ENCODE measurements at regions not wholly inside any gene's neighbourhood (a gene's known extent, or its start where the extent isn't known, plus 50 kb on each side); places are given as distances from the start of the nearest gene placed in this dataset.
A peak's percentile ranks its signal among the peaks of the same experiment; 100 is the strongest.

- TF ChIP-seq, protein P1, sequence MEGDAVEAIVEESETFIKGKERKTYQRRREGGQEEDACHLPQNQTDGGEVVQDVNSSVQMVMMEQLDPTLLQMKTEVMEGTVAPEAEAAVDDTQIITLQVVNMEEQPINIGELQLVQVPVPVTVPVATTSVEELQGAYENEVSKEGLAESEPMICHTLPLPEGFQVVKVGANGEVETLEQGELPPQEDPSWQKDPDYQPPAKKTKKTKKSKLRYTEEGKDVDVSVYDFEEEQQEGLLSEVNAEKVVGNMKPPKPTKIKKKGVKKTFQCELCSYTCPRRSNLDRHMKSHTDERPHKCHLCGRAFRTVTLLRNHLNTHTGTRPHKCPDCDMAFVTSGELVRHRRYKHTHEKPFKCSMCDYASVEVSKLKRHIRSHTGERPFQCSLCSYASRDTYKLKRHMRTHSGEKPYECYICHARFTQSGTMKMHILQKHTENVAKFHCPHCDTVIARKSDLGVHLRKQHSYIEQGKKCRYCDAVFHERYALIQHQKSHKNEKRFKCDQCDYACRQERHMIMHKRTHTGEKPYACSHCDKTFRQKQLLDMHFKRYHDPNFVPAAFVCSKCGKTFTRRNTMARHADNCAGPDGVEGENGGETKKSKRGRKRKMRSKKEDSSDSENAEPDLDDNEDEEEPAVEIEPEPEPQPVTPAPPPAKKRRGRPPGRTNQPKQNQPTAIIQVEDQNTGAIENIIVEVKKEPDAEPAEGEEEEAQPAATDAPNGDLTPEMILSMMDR (IDR thresholded peaks at IDR 0.05; ENCODE audit: low read depth, low read length), result no peak
- no peak overlapping the region for H3K4me3 ChIP-seq (ENCODE audit: low read depth, low read length)
- in situ Hi-C loops (cut with HindIII; ENCODE audit: low sequenced_read_pairs), result no loop called here
- DNase-seq (ENCODE audit: low read depth, low spot score), result no peak
Observed at GRCh38 chr6:125480146-125480545, 178.4 kb upstream of the HDDC2 start.

DNA sequence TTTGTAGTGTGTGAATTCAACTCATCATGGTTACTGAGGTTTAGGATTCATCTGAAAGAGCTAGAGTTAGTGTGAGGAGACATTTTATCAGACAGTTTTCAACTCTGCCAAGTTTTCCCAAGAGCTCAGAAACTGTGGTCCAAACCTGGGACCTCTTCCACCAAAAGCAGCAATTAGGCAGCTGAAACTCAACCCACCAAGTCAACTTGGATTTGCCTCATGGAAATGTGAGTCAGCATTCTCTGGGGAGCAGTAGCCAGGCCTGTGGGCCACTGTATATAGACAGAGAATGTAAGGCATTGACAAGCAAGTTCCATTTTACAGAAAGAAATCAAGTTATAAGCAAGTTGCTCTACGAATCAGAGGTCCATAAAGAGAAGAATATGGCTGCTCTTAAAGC, 178.8 kb upstream of the HDDC2 start:
- DNase-seq (ENCODE audit: low read depth, low spot score), result peak; percentile 50
- TF ChIP-seq, protein P1 (IDR thresholded peaks at IDR 0.05; ENCODE audit: low read depth, low read length), result no peak
- H3K4me3 ChIP-seq (ENCODE audit: low read depth, low read length), result no peak overlapping the region
- in situ Hi-C loops (cut with HindIII; ENCODE audit: low sequenced_read_pairs), result no loop called here

DNA sequence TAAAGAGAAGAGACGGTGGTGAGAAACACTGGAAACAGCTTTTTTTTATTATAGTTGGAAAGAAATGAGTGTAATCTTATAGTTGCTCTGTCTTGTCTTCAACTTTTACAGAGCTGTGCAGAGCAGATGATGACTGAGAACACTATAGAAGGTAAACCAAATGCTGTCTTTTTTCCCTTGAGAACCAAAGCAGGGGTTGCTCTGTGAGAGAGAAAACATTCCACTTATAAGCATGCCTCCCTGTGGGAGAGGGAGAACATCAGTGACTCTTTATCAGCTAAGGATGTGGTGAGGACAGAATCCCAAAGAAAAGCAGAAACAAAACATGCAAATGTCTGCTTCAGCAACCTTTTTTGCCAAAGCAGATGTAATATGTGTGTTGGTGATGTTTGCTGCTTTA, 179.3 kb upstream of the HDDC2 start:
- in situ Hi-C loops (cut with HindIII; ENCODE audit: low sequenced_read_pairs), result no loop called here
- TF ChIP-seq, protein P1 (IDR thresholded peaks at IDR 0.05; ENCODE audit: low read depth, low read length), result no peak
- peak; percentile 53 for DNase-seq (ENCODE audit: low read depth, low spot score)
- H3K4me3 ChIP-seq (ENCODE audit: low read depth, low read length), result no peak overlapping the region

DNA sequence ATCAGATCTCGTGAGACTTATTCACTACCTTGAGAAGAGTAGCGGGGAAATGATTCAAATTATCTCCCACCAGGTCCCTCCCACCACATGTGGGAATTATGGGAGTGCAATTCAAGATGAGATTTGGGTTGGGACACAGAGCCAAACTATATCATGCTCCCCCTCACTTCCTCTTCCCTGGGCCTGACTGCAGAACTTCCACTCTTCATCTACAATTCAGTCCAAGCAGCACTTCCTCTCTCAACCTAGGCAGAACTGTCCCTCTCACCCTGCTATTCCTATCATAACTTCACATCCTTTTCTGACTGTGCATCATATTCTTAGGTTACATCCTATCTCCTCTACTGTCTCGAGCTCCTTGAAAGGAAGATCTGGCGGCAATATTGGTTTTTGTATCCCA, 184.0 kb upstream of the HDDC2 start:
- in situ Hi-C loops (cut with HindIII; ENCODE audit: low sequenced_read_pairs), result no loop called here
- no peak overlapping the region for H3K4me3 ChIP-seq (ENCODE audit: low read depth, low read length)
- TF ChIP-seq, protein P1 (IDR thresholded peaks at IDR 0.05; ENCODE audit: low read depth, low read length), result no peak
- DNase-seq (ENCODE audit: low read depth, low spot score), result no peak

- no peak overlapping the region for H3K4me3 ChIP-seq (ENCODE audit: low read depth, low read length)
- in situ Hi-C loops (cut with HindIII; ENCODE audit: low sequenced_read_pairs), result no loop called here
- TF ChIP-seq, protein P1 (IDR thresholded peaks at IDR 0.05; ENCODE audit: low read depth, low read length), result no peak
- no peak for DNase-seq (ENCODE audit: low read depth, low spot score)
Observed at GRCh38 chr6:125486881-125487280, 185.1 kb upstream of the HDDC2 start.

DNA sequence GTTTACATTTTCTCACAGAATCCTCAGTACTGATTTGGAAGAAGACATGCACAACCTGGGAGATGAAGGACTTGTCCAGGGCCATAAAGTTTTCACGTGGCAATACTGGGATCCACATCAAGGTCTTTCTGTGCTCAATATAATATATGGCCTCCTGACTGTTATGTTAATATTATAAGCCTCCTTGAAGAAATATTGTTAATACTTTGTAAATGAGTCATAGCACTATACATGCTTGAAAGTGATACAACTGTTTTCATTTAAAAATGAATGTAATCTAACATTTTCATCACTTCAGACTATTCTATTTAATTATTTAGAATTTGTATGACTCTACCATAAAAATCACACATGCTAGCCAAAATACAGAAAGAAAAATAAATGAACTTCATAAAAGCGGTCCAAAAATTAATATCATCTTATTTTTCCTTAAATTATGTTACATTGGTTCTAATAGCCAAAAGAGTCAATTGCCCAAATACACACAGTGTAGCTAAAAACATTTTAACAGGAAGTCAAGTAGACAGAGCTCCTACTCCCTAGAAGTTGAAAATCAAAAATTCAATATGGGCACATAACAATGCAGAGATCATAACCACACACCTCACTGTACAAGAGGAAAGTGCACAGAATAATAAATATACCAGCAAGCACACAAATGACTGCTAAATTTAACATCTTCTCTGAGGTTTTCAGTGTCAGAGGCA, 188.0 kb upstream of the HDDC2 start:
- TF ChIP-seq, protein P1 (IDR thresholded peaks at IDR 0.05; ENCODE audit: low read depth, low read length), result no peak
- H3K4me3 ChIP-seq (ENCODE audit: low read depth, low read length), result no peak overlapping the region
- peak; percentile 25 for DNase-seq (ENCODE audit: low read depth, low spot score)
- in situ Hi-C loops (cut with HindIII; ENCODE audit: low sequenced_read_pairs), result no loop called here
